HEK293 (cell line): ENCODE measurements at regions not wholly inside any gene's neighbourhood (a gene's known extent, or its start where the extent isn't known, plus 50 kb on each side); places are given as distances from the start of the nearest gene placed in this dataset.
"Not testable (repeated sequence)": the region's sequence is repeated elsewhere in the genome, so short reads cannot be mapped to it uniquely, and the experiment has no call there.

Experiments used
- CTCF ChIA-PET: fragments of 350-600 bp; formaldehyde crosslinking; extraction: SDS; loops from one replicate; lab custom pipeline; 2021; ENCODE audit warnings: antibody characterized with exemption; lab: Yijun Ruan, JAX
- POLR2A ChIA-PET: fragments of 300-600 bp; formaldehyde crosslinking; extraction: SDS; loops from one replicate; lab custom pipeline; 2020; ENCODE audit warnings: antibody characterized with exemption, inconsistent platforms; lab: Yijun Ruan, JAX
- H3K27ac ChIP-seq: fragments of 200-500 bp; sonication (Bioruptor generic); 2 replicates; pipeline ENCODE4 v1.5.1; 2014; ENCODE audit warnings: low read depth, low read length, control low read depth, inconsistent platforms; ENCODE audit errors: extremely low read depth
- H3K36me3 ChIP-seq, 2 experiments: fragments of 200-500 bp in 1 of 2; sonication (Bioruptor generic) in 1 of 2; 1 replicate in 1 of 2; 2 replicates in 1 of 2; pipeline ENCODE4 v1.5.1; 2014 to 2017; ENCODE audit warnings: inconsistent platforms in 2 of 2, low read length in 2 of 2; ENCODE audit not compliant: control insufficient read depth in 2 of 2, insufficient read depth in 1 of 2
- H3K4me1 ChIP-seq: fragments of 200-500 bp; sonication (Bioruptor generic); 2 replicates; pipeline ENCODE4 v1.5.1; 2014; ENCODE audit warnings: mild to moderate bottlenecking, low read length, inconsistent platforms; ENCODE audit not compliant: control insufficient read depth, insufficient read depth
- H3K4me3 ChIP-seq: 2 replicates; pipeline ENCODE4 v1.5.1; 2011; ENCODE audit warnings: low read depth, mild to moderate bottlenecking, control low read depth, low read length, moderate library complexity
- H3K9me3 ChIP-seq: fragments of 200-500 bp; sonication (Bioruptor generic); 2 replicates; pipeline ENCODE4 v1.5.1; 2014; ENCODE audit warnings: low read depth, low read length, inconsistent platforms; ENCODE audit not compliant: control insufficient read depth, insufficient read depth
- SP3 ChIP-seq: fragments of 450-650 bp; formaldehyde crosslinking; IDR thresholded peaks from 2 replicates; pipeline ENCODE4 v1.5.1; 2016; ENCODE audit warnings: missing biosample characterization, missing genetic modification characterization
- ZNF23 ChIP-seq: fragments of 450-650 bp; formaldehyde crosslinking; IDR thresholded peaks from 2 replicates; pipeline ENCODE4 v1.5.1; 2016; ENCODE audit warnings: missing biosample characterization, missing genetic modification characterization, borderline replicate concordance
- ZNF394 ChIP-seq: fragments of 450-650 bp; formaldehyde crosslinking; IDR thresholded peaks from 2 replicates; pipeline ENCODE4 v1.5.1; 2016; ENCODE audit warnings: missing biosample characterization, missing genetic modification characterization, mild to moderate bottlenecking, moderate library complexity, borderline replicate concordance
- ZNF837 ChIP-seq: fragments of 450-650 bp; formaldehyde crosslinking; IDR thresholded peaks from 2 replicates; pipeline ENCODE4 v1.5.1; 2016; ENCODE audit warnings: missing biosample characterization, missing genetic modification characterization
- TF ChIP-seq, protein P1 (sequence below): fragments of 450-650 bp; formaldehyde crosslinking; IDR thresholded peaks from 2 replicates; pipeline ENCODE4 v1.5.1; 2017; ENCODE audit warnings: missing biosample characterization, missing genetic modification characterization
- TF ChIP-seq, protein P2 (sequence below): fragments of 450-650 bp; formaldehyde crosslinking; IDR thresholded peaks from 2 replicates; pipeline ENCODE4 v1.5.1; 2017; ENCODE audit warnings: missing biosample characterization, mild to moderate bottlenecking, missing genetic modification characterization, moderate library complexity

- no peaks in the 10 kb centered on the region for H3K36me3 ChIP-seq
- H3K27ac ChIP-seq: no peak overlapping the region
- CTCF ChIA-PET: no interaction called here
- no peak overlapping the region for H3K4me3 ChIP-seq
- POLR2A ChIA-PET: no interaction called here
- TF ChIP-seq ZNF394: no peak
- TF ChIP-seq, protein P1, sequence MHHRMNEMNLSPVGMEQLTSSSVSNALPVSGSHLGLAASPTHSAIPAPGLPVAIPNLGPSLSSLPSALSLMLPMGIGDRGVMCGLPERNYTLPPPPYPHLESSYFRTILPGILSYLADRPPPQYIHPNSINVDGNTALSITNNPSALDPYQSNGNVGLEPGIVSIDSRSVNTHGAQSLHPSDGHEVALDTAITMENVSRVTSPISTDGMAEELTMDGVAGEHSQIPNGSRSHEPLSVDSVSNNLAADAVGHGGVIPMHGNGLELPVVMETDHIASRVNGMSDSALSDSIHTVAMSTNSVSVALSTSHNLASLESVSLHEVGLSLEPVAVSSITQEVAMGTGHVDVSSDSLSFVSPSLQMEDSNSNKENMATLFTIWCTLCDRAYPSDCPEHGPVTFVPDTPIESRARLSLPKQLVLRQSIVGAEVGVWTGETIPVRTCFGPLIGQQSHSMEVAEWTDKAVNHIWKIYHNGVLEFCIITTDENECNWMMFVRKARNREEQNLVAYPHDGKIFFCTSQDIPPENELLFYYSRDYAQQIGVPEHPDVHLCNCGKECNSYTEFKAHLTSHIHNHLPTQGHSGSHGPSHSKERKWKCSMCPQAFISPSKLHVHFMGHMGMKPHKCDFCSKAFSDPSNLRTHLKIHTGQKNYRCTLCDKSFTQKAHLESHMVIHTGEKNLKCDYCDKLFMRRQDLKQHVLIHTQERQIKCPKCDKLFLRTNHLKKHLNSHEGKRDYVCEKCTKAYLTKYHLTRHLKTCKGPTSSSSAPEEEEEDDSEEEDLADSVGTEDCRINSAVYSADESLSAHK (tag by site-specific recombination): no peak
- TF ChIP-seq, protein P2, sequence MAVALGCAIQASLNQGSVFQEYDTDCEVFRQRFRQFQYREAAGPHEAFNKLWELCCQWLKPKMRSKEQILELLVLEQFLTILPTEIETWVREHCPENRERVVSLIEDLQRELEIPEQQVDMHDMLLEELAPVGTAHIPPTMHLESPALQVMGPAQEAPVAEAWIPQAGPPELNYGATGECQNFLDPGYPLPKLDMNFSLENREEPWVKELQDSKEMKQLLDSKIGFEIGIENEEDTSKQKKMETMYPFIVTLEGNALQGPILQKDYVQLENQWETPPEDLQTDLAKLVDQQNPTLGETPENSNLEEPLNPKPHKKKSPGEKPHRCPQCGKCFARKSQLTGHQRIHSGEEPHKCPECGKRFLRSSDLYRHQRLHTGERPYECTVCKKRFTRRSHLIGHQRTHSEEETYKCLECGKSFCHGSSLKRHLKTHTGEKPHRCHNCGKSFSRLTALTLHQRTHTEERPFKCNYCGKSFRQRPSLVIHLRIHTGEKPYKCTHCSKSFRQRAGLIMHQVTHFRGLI (tag by site-specific recombination): no peak
- TF ChIP-seq, all 188 proteins: peak for 0
- Histone ChIP-seq H3K4me1 (no peaks in the 10 kb centered on the region), H3K9me3 (no peaks in the 10 kb centered on the region)
Observed at GRCh38 chr15:28459279-28459678, 73.5 kb downstream of the GOLGA8G start.

DNA sequence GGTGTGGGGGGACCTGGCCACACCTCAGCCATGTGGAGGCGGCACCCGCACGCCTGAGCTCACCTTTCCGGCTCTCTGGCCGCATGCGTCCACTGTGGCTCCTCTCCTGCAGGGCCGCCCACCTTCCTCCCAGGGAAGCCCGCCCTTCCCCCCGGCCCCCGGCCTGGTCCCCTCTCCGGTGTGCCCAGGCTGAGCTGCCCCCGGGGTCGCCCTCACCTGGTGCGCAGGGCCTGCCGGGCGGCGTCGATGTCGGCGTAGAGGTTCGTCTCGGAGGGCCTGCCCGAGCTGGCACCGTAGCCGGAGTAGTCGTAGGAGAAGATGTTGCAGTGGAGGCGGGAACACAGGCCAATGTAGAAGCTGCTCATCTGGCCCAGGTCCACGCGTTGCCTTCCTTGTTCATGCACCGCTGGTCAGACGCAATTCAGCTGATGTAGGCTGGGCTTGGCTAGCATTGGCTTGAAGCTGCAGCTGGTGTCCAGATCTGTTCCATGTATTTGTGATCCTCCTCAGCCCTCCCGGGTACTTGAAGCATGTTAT, 75.3 kb downstream of the GOLGA8G start:
- H3K4me3 ChIP-seq, H3K4me1 ChIP-seq, CTCF ChIA-PET, H3K36me3 ChIP-seq, H3K27ac ChIP-seq, POLR2A ChIA-PET, H3K9me3 ChIP-seq: not testable (repeated sequence)

GRCh38 chr15:28456476-28457395, 76.0 kb downstream of the GOLGA8G start:
- CTCF ChIA-PET: no interaction called here
- TF ChIP-seq SP3: no peak
- TF ChIP-seq ZNF23 (tag by site-specific recombination): no peak
- no peak for TF ChIP-seq ZNF837 (tag by site-specific recombination)

GRCh38 chr15:28455537-28456475, 77.0 kb downstream of the GOLGA8G start:
- H3K36me3 ChIP-seq, H3K4me1 ChIP-seq, H3K4me3 ChIP-seq, POLR2A ChIA-PET, H3K27ac ChIP-seq, H3K9me3 ChIP-seq, CTCF ChIA-PET: not testable (repeated sequence)

More at GRCh38 chr15:28456476-28457395, 76.0 kb downstream of the GOLGA8G start:
- H3K27ac ChIP-seq: no peak overlapping the region
- POLR2A ChIA-PET: no interaction called here
- no peaks in the 10 kb centered on the region for H3K9me3 ChIP-seq
- no peak overlapping the region for H3K4me3 ChIP-seq
- no peaks in the 10 kb centered on the region for H3K36me3 ChIP-seq
- H3K4me1 ChIP-seq: no peaks in the 10 kb centered on the region

GRCh38 chr15:28454751-28455220, 76.3 kb downstream of the GOLGA8F start:
- POLR2A ChIA-PET, H3K9me3 ChIP-seq, H3K27ac ChIP-seq, CTCF ChIA-PET, H3K4me1 ChIP-seq, H3K36me3 ChIP-seq: not testable (repeated sequence)
- H3K4me3 ChIP-seq: peak overlapping the region; percentile 22; the same call in 1 of the 2 replicates
